ENCODE measurements at regions not wholly inside any gene's neighbourhood (a gene's known extent, or its start where the extent isn't known, plus 50 kb on each side); places are given as distances from the start of the nearest gene placed in this dataset.
"Not testable (repeated sequence)": the region's sequence is repeated elsewhere in the genome, so short reads cannot be mapped to it uniquely, and the experiment has no call there.

DNA sequence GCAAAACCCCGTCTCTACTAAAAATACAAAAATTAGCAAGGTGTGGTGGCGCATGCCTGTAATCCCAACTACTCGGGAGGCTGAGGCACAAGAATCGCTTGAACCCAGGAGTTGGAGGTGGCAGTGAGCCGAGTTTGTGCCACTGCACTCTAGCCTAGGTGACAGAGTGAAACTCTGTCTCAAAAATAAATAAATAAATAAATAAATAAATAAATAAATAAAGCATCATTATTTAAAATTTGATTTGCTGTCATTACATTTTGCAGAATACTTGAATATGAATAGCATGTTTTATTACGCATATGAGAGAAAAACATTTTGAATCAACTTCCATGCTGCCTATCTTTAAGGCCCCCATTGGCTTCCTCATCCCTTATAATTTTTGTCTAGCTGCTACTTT, 53.4 kb upstream of the MED14 start:
- DNase-seq, result not testable (repeated sequence)

DNA sequence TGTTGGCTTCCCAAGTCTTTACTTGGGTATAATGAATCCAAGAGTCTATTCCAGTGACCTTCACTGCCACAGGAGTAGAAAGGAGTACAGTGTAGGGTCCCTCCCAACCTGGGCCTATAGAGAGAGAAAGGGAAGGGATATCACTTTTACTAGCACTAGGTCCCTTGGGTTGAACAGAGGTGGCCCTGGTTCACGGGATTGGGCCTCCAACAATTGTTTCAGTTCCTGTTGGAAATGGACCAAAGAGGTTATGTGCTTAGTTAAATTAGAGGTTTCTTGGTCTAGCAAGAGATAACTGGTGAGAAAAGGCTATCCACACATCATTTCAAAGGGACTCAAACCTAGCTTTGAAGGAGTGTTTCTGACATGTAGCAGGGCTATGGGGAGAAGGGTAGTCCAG, 57.1 kb upstream of the MED14 start:
- no peak for DNase-seq

DNA sequence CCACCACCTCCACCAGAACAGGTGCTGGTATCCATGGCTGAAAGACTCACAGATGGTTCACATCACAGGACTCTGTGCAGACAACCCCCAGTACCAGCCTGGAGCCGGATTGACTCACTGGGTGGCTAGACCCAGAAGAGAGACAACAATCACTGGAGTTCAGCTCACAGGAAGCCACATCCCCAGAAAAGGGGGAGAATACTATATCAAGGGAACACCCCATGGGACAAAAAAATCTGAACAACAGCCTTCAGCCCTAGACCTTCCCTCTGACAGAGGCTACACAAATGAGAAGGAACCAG, 59.4 kb upstream of the MED14 start:
- not testable (repeated sequence) for DNase-seq

DNA sequence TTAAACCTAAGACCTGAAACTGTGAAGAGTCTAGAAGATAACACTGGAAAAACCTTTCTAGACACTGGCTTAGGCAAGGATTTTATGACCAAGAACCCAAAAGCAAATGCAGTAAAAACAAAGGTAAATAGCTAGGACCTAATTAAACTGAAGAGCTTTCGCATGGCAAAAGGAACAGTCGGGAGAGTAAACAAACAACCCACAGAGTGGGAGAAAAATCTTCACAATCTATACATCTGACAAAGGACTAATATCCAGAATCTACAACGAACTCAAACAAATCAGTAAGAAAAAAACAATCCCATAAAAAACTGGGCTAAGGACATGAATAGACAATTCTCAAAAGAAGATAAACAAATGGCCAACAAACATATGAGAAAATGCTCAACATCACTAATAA, 64.4 kb upstream of the MED14 start:
- DNase-seq, result not testable (repeated sequence)

DNA sequence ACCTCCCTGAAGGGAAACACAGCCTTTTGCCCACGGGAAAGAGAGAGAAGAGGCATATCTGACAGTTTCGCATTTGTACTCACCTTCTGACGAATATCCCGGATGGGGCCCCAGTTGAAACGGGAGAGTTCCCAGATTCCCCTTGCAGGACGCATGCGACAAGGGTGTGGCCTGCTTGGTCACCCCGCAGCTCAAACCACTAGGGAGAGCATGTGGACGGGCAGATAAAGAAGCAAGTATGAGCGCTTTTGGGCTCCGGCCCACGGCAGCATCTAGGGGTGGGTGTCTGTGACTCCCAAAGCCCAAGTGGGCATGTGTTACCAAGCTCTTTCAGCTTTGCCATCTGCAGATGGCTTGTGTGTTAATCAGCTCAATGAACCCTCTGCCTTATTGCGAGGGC, 70.1 kb upstream of the MED14 start:
- DNase-seq, result no peak

DNA sequence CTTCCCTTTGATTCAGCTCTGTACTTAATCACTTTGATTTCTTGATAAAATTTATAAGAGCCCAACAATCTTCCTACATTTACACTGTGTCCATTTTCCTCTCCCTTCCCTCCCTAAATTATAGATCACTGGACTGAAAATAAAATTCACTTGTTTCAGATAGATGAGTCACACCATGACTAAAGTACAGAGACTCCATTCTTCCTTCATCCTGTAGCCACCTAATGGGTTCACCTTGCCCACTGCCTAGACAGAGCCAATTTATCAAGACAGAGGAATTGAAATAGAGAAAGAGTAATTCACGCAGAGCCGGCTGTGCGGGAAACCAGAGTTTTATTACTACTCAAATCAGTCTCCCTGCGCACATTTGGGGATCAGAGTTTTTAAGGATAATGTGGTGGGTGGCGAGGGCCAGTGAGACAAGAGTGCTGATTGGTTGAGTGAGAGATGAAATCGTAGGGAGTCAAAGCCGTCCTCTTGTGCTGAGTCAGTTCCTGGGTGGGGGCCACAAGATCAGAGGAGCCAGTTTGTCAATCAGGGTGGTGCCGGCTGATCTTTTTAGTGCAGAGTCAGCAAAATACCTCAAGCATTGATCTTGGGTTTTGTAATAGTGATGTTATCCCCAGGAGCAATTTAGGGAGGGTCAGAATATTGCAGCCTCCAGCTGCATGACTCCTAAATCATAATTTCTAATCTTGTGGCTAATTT, 71.3 kb upstream of the MED14 start:
- DNase-seq, result no peak

DNA sequence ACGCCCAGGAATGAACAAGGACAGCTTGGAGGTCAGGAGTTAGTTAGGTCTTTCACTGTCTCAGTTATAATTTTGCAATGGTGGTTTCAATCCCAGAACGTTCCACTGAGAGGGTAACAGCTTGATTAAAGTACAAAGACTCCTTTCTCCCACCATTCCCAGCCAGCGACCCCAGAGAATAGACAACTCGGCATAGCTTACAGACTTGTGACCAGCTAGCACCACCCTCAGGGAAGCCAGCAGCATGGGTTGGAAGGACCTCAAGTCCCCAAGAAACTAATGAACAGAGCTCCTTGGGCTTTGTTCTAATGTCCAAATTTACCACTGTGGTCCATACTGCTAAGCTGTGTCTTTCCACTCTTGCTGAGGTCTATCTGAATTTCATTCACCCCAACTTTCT, 72.0 kb upstream of the MED14 start:
- no peak for DNase-seq

DNA sequence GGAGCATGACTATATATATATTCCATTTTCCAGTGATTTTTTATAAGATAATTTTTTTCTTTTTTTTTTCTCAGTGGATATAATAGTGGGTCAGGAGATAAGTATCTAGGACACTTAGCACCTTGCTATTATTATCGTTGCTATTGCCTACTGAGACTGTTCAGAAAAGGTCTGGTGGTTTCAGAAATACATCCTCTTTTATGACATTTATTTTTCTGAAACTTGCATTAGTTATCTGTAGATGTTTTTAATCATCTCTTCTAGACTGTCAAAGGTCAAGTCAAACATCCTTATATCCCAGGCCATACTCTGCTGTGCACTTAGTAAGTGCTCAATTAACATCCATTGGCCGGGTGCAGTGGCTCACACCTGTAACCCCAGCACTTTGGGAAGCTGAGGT, 72.9 kb upstream of the MED14 start:
- DNase-seq, result no peak

DNA sequence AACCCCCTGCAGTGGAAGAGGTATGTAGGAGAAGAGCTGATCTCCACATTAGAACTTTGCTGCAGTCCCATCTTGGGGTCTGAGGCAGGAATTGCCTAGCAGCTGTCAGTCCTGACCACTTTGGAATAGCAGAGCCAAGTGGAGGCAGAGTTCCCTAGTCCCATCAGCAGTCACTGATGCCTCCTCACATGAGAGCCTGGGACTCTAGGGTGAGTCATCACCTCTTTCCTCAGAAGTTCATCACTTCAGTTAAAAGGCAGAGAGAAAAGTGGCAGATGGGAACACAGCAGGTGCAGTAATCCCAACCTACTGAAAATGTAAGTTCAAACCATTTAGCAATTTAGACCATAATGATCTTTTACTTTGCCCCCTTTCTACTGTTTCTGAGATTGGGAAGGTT, 73.9 kb upstream of the MED14 start:
- DNase-seq, result no peak

DNA sequence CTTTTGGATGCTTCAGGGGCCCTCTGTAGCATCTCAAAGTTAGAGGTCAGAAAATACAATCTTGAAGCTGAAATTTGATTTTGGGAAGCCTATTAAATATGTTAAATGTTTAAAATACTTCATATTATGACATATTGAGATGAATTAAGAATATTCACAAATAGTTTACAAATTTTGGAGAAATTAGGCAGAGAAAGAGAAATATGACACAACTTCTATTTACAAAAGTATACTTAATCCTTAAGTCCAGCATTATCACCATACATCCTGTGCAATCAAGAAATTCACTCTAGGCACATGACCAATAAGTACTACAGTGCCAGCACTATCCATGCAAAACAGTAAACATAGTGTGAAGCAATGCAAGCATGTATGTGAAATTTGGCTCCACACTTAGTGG, 79.7 kb upstream of the MED14 start:
- DNase-seq, result not testable (repeated sequence)

DNA sequence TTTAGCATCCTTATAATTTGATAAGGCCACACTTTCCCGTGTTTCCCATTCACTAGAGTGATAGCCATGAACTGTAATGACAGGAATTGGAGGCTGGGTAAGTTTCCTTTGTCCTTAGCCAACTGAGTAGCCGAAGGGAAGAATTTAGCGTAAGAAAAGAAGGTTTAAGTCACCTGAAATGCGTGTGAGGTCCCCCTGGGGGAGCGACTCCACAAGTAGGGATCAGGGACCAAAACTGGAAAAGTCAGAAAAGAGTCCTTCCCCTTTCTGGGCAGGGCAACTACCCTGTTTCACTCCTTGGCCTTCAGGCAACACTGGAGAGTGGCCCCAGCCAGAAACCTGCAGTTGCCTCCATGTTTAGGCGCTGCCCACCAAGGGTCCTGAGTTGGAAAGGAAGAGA, 81.6 kb upstream of the MED14 start:
- no peak for DNase-seq

DNA sequence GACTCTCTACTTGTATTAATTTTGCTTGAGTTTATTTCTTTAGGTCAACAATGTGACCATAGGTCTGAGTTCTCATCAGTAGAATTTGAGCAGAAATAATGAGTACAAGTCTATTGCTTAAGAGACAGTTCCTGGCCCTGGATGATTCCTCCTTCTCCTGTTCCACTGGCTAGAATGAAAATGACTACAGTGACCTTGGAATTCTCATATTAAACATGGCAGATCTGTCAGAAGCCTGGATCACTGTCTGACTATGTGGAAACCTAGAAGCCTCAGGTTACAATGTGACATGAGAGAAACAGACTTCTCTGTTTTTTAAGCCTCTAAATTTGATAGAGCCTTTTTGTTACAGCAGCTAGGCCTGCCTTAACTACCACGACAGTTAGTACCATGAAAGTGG, 82.9 kb upstream of the MED14 start:
- no peak for DNase-seq

DNA sequence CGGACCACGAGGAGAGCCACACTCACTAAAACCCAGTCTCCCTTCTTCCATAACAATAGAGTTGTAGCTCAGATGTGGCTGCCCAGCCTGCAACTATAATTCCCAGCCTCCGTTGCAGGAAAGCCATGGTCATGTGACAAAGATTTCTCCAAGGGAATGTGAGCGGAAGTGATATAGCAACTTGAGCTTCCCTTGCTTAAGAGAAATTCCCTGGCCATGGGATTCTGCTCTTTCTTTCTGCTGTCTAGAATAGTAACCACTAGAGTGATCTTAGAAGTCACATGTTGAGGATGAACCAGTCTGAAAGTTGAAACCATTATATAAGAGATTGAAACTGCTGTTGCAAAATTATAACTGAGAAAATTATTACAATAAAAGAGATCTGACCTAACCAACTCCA, 86.4 kb upstream of the MED14 start:
- no peak for DNase-seq

DNA sequence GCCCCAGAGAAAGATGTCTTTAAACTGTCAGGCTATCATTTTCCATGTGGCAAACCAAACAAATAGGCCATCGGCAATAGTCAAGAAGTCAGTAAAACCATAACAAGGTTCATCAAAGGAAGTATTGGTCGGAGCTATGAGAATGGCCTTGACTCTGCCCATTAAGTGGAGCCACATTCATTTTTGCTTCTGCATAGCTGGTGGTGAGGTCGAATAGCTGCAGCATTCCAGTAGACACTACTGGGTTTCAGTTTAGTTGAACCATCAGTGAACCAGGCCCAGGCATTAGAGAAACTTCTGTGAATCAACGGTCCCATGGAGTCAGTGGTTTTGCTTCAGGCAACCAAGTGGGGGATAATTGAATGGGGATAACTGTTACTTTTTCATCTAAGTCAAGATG, 92.0 kb upstream of the MED14 start:
- no peak for DNase-seq

DNA sequence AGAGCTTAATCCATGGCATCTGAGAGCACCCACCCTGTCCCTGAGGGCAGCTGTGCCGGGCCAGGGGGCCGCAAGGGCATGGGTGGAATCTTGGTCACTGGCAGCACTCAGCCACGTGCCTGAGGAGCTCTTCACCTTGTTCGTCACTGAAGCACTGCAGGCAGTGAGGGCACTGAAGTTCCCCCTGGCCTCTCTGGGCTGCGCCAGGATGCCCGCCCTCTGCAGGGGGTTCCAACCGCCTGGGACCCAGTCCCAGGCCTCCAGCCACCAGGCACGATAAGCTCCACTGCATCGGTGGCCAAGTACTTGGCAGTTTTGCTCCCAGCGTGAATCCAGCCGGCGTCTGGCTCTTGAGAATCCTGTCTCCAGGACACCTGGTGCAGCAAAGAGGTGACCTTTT, 96.4 kb upstream of the MED14 start:
- no peak for DNase-seq

DNA sequence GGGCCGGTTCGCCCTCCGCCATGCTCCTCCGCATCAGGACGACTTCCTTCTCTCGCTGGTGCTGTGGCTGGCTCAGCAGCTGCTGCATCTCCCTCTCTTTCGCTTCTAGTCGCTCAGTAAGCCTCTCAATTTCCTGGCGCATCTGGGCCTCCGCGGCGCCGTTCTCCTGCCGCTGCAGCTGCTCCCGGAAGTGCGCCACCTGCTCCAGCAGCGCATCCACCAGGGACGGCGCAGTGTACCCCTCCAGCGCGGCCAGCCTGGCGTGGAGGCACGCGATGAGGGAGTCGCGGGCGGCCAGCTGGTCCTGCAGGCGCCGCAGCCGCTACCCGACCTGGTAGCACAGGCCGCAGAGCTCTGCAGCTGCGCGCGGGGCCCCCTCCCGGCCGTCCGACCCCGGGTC, 97.4 kb upstream of the MED14 start:
- DNase-seq, result no peak

DNA sequence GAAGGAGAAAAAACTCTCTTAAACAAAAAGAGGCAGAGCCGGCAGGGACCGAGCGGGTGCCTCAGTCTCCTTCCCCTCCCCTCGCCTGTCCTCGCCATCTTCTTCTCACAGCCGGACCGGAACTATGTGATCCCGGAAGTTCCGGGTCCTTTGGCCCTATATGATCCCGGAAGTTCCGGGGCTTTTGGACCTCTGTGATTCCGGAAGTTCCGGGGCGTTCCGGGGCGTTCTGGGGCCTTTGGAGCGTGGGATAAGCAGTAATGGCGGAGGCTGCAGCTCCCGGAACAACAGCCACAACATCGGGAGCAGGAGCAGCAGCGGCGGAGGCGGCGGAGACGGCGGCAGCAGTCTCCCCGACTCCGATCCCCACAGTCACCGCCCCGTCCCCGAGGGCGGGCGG, 98.9 kb upstream of the MED14 start:
- DNase-seq, result no peak

DNA sequence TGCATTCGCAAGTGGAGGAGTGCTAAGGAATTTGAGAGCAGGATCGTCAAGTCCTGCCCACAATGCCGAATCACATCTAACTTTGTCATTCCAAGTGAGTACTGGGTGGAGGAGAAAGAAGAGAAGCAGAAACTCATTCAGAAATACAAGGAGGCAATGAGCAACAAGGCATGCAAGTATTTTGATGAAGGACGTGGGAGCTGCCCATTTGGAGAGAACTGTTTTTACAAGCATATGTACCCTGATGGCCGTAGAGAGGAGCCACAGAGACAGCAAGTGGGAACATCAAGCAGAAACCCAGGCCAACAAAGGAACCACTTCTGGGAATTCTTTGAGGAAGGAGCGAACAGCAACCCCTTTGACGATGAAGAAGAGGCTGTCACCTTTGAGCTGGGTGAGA, 100.2 kb upstream of the MED14 start:
- DNase-seq, result no peak

DNA sequence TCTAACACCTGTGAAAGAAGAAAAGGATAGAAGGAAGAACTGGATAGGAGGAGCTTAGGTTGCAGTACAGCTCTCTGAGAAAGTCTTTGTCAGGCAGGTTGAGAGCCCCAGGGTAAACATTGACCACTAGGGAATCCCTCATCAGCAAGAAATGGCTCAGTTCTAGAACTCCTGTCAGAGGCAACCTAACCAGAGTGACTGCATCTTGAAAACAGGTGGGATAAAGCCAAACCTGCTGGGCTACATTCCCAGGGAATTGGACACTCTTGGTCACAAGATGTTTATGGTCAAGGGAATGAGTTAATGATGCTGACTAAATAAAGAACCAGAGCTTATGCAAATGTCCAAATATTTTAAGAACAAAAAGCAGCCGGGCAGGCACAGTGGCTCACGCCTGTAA, 108.3 kb upstream of the MED14 start:
- no peak for DNase-seq

DNA sequence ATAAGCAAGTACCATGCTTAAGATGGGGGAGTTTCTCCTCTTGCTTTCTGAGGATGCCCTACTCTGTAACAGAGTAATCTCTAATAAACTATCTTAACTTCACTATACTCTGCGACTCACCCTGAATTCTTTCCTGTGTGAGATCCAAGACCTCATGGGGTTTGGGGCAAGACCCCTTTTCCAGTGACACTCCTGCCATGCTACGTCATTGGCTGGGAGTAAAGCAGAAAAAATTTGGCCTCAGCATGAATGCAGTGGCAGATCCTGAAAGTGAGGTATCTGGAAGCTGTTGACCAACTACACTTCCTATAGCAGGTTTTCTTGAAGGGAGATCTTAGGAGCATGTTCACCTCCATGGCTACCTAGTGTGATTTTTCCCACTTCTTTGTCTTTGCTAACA, 109.1 kb upstream of the MED14 start:
- DNase-seq, result no peak

DNA sequence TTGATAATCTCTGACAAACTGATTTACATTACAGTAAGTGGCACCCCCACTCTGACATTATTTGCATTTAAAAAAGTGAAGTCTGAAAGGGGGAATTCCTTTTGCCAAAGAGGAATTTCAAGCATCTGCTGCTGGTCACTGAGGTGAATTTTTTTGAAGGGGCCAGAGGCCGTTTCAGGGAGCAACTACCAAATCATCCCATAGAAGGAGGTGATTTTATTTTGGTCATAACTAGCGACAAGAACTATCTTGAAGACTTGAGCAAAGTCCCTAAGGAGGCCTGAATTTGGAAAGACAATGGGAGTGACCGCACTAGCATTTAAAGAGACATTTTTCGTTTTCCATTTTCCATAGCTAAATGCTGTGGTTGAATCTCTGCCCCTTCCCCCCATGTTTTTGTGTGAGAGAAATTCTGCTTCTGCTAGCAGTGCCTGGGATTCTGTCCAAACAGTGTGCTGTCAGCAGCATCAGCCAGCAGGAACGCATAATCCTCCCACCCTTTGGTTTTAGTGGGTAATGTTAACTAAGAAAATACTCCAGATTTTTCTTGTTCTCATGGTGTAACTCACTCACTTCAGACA, 110.1 kb upstream of the MED14 start:
- DNase-seq, result no peak

DNA sequence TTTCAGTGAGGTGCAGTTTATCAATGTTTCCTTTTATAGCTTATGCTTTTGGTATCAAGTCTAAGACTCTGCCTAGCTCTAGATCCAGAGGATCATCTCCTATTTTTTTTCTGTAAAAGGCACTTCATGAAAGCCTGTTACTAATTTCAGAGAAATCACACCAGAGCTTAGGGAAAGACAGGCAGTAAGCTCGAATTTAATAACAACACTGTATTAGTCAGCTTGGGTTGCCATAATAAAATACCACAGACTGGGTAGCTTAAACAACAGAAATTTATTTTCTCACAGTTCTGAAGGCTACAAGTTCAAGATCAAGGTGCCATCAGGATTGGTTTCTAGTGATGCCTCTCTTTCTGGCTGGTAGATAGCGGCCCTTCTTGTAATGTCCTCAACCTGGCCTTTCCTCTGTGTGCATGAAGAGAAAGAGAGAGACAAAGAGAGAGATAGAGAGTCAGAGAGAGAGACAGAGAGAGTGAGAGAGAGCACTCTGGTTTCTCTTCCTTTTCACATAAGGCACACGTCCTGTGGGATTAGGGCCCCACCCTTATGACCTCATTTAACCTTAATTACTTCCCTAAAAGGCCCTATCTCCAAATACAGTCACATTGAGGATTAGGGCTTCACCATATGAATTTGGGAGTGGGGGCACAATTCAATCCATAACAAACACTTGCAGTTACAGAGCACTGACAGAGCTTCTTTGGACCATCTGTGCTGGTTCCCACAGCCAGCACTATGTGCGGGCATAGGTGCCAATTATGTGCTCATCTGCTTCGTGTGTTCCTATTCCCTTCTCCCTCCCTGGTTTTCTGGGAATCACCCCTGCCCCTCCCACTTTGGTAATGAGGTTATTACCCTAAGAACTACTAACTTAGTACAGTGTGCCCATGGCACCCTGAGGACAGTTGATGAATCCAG, 114.8 kb upstream of the MED14 start:
- no peak for DNase-seq

DNA sequence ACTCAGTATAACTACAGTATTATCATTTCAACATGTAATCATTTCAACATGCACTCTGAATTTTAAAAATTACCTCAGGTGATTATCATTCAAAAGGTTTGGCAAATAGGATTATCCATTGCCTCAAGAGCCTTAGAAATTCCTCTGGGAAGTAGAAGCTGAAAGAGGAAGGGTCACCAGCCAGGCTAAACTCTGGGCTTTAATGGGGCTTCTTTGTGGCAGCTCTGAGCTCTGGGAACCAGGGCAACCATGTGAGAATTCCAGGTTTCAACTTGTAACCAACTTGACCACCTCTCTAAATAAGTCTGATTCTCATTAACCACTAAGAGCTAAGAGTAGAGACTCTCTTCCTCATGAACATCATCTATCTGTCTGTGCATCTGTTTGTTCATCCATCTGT, 117.2 kb upstream of the MED14 start:
- DNase-seq, result no peak

All from activated T-cell treated with anti-CD3 and anti-CD28 coated beads, Interleukin-2, amount 50 U/mL, for 48 hours (primary cell).